ENCODE measurements at regions not wholly inside any gene's neighbourhood (a gene's known extent, or its start where the extent isn't known, plus 50 kb on each side); places are given as distances from the start of the nearest gene placed in this dataset.

DNA sequence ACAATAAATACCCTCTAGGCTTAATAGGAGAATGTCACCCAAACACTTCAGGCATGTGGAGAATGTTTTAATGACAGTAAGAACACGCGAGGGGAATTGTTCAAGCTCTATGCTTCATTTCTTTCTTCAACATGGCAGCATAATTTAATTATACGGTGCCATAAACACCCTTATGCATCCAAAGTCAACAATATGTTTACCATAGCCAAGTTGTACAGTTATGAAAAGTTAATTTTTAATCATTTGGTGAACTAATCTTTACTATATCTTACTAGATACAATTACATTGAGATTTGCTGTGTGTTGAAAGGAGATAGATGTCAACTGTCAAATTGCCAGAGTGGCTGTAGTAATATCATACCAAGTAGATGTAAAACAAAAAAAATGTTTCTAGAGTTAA lies 185.9 kb upstream of the NBEA start:
- TF ChIP-seq, protein P1, sequence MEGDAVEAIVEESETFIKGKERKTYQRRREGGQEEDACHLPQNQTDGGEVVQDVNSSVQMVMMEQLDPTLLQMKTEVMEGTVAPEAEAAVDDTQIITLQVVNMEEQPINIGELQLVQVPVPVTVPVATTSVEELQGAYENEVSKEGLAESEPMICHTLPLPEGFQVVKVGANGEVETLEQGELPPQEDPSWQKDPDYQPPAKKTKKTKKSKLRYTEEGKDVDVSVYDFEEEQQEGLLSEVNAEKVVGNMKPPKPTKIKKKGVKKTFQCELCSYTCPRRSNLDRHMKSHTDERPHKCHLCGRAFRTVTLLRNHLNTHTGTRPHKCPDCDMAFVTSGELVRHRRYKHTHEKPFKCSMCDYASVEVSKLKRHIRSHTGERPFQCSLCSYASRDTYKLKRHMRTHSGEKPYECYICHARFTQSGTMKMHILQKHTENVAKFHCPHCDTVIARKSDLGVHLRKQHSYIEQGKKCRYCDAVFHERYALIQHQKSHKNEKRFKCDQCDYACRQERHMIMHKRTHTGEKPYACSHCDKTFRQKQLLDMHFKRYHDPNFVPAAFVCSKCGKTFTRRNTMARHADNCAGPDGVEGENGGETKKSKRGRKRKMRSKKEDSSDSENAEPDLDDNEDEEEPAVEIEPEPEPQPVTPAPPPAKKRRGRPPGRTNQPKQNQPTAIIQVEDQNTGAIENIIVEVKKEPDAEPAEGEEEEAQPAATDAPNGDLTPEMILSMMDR (IDR thresholded peaks at IDR 0.05) = no peak
- Histone ChIP-seq H3K9me3 (replicated peaks in 1 of 2; ENCODE audit: control insufficient read depth in 1 of 2, insufficient read depth in 1 of 2, low read length in 2 of 2) (peaks cover 3 to 4% of the 10 kb centered on the region in 2 donors), H4K20me1 (ENCODE audit: insufficient read depth, low read length) (no peaks in the 10 kb centered on the region), H3K4me2 (replicated peaks; ENCODE audit: extremely low read depth, low read length, poor library complexity, severe bottlenecking) (no peak overlapping the region), H3K9ac (ENCODE audit: insufficient read depth, low read length, poor library complexity, severe bottlenecking) (no peak overlapping the region), H3K27me3 (ENCODE audit: control insufficient read depth in 2 of 2, insufficient read depth in 2 of 2, low read length in 2 of 2) (no peaks in the 10 kb centered on the region), H2AFZ (ENCODE audit: insufficient read depth, low read depth, low read length, poor library complexity, severe bottlenecking) (no peak overlapping the region), H3K4me3 (replicated peaks in 1 of 3; ENCODE audit: low read depth in 2 of 3, low read length in 3 of 3) (no peak overlapping the region), H3K79me2 (ENCODE audit: insufficient read depth, low read length) (no peaks in the 10 kb centered on the region), H3K36me3 (replicated peaks in 1 of 2; ENCODE audit: control insufficient read depth in 1 of 2, insufficient read depth in 2 of 2, low read length in 2 of 2) (no peaks in the 10 kb centered on the region), H3K27ac (ENCODE audit: low read depth in 1 of 2, low read length in 2 of 2) (no peak overlapping the region), H3K4me1 (ENCODE audit: control insufficient read depth in 1 of 2, insufficient read depth in 2 of 2, low read length in 2 of 2) (no peaks in the 10 kb centered on the region)
- no CpG with 5 or more reads among the region's 3 CpGs for WGBS (ENCODE audit: insufficient coverage)
- DNase-seq = no peak
- Mint-ChIP-seq H3K4me1 (no peaks in the 10 kb centered on the region), H3K27ac (no peak overlapping the region), H3K4me3 (no peak overlapping the region), H3K9me3 (peaks cover 0 to 13% (median 4%) of the 10 kb centered on the region in 7 donors), H3K27me3 (ENCODE audit: low read depth in 3 of 3) (no peaks in the 10 kb centered on the region), H3K36me3 (no peaks in the 10 kb centered on the region)
- intact Hi-C loops (cut with micrococcal nuclease) = no loop called here

DNA sequence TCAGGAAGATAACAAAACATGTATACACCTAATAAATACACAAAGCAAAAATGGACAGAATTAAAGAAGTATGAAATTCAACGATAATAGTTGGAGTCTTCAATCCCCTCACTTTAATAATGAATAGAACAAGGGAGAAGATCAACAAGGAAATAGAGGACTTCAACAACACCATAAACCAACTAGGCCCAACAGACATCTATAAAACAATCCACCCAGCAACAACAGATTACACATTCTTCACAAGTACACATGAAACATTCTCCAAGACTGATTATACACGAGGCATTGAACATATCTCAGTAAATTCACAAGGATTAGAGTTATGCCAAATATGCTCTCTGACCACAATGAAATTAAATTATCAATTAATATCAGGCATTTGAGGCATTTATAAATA lies 185.5 kb upstream of the NBEA start:
- no CpG with 5 or more reads among the region's 2 CpGs for WGBS (ENCODE audit: insufficient coverage)
- Histone ChIP-seq H3K27me3 (ENCODE audit: control insufficient read depth in 2 of 2, insufficient read depth in 2 of 2, low read length in 2 of 2) (no peaks in the 10 kb centered on the region), H4K20me1 (ENCODE audit: insufficient read depth, low read length) (no peaks in the 10 kb centered on the region), H3K4me2 (replicated peaks; ENCODE audit: extremely low read depth, low read length, poor library complexity, severe bottlenecking) (no peak overlapping the region), H3K27ac (ENCODE audit: low read depth in 1 of 2, low read length in 2 of 2) (no peak overlapping the region), H3K4me1 (ENCODE audit: control insufficient read depth in 1 of 2, insufficient read depth in 2 of 2, low read length in 2 of 2) (no peaks in the 10 kb centered on the region), H3K9me3 (replicated peaks in 1 of 2; ENCODE audit: control insufficient read depth in 1 of 2, insufficient read depth in 1 of 2, low read length in 2 of 2) (peaks cover 3 to 4% of the 10 kb centered on the region in 2 donors), H3K9ac (ENCODE audit: insufficient read depth, low read length, poor library complexity, severe bottlenecking) (no peak overlapping the region), H2AFZ (ENCODE audit: insufficient read depth, low read depth, low read length, poor library complexity, severe bottlenecking) (no peak overlapping the region), H3K79me2 (ENCODE audit: insufficient read depth, low read length) (no peaks in the 10 kb centered on the region), H3K36me3 (replicated peaks in 1 of 2; ENCODE audit: control insufficient read depth in 1 of 2, insufficient read depth in 2 of 2, low read length in 2 of 2) (no peaks in the 10 kb centered on the region), H3K4me3 (replicated peaks in 1 of 3; ENCODE audit: low read depth in 2 of 3, low read length in 3 of 3) (no peak overlapping the region)
- Mint-ChIP-seq H3K4me3 (no peak overlapping the region), H3K27ac (no peak overlapping the region), H3K27me3 (ENCODE audit: low read depth in 3 of 3) (no peaks in the 10 kb centered on the region), H3K36me3 (no peaks in the 10 kb centered on the region), H3K9me3 (peaks cover 0 to 11% (median 4%) of the 10 kb centered on the region in 7 donors), H3K4me1 (no peaks in the 10 kb centered on the region)
- no peak for DNase-seq
- intact Hi-C loops (cut with micrococcal nuclease) = no loop called here
- TF ChIP-seq, protein P1 (IDR thresholded peaks at IDR 0.05) = no peak
